Body of pancreas (tissue), 4 donors: ENCODE measurements at regions not wholly inside any gene's neighbourhood (a gene's known extent, or its start where the extent isn't known, plus 50 kb on each side); places are given as distances from the start of the nearest gene placed in this dataset.

ENCODE experiments used
- POLR2A ChIP-seq, 3 donors: fragments of 450-650 bp; IDR thresholded peaks; one replicate each; pipeline ENCODE4 v1.6.1; 2016; ENCODE audit warnings: antibody characterized with exemption in 3 of 3, mild to moderate bottlenecking in 2 of 3
- TF ChIP-seq, protein P1 (sequence below), 7 experiments: fragments of 450-650 bp in 4 of 7; fragments of 200-600 bp in 3 of 7; sonication (generic) in 3 of 7; IDR thresholded peaks; one replicate each; pipeline ENCODE4 v1.5.1; 2016 to 2019; ENCODE audit warnings: antibody characterized with exemption in 7 of 7

DNA sequence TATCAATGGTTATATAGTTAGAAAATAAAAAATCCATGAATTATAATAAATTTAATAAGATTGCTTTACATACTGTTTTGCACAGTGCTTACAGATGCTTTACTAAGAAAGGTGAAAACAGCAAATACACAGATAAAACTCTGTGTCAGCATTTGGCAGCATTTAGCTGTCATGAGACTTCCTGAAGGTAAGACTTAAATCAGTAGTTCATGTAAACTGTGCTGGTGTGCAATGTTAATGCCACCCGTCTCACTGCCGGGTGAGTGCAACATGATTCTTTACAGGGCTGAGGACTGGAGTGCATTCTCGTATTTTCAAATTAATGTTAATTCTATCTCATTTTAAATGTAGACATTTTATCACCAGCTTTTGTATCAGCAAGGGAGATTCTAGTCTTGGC lies 326.2 kb upstream of the POT1 start:
- TF ChIP-seq, protein P1, sequence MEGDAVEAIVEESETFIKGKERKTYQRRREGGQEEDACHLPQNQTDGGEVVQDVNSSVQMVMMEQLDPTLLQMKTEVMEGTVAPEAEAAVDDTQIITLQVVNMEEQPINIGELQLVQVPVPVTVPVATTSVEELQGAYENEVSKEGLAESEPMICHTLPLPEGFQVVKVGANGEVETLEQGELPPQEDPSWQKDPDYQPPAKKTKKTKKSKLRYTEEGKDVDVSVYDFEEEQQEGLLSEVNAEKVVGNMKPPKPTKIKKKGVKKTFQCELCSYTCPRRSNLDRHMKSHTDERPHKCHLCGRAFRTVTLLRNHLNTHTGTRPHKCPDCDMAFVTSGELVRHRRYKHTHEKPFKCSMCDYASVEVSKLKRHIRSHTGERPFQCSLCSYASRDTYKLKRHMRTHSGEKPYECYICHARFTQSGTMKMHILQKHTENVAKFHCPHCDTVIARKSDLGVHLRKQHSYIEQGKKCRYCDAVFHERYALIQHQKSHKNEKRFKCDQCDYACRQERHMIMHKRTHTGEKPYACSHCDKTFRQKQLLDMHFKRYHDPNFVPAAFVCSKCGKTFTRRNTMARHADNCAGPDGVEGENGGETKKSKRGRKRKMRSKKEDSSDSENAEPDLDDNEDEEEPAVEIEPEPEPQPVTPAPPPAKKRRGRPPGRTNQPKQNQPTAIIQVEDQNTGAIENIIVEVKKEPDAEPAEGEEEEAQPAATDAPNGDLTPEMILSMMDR (IDR thresholded peaks at IDR 0.05), result no peak
- no peak for TF ChIP-seq POLR2A (IDR thresholded peaks at IDR 0.05)
